Kidney (tissue), 13 donors: ENCODE measurements at regions not wholly inside any gene's neighbourhood (a gene's known extent, or its start where the extent isn't known, plus 50 kb on each side); places are given as distances from the start of the nearest gene placed in this dataset.

Source experiments
- DNase-seq, 5 donors: peaks; one replicate each; pipeline ENCODE4 v3.0.0-alpha.2; 2013 to 2020
- FAIRE-seq: peaks from 2 replicates; lab custom pipeline; 2012; peaks lifted over from hg19 to GRCh38; lab: Jason Lieb, UNC
- H3K27ac ChIP-seq, 2 donors: one replicate each; pipeline ENCODE4 v1.7.0; 2013; ENCODE audit warnings: low read depth in 2 of 2, low read length in 2 of 2, inconsistent platforms in 1 of 2
- H3K27me3 ChIP-seq: one replicate; pipeline ENCODE4 v1.7.1; 2013; ENCODE audit warnings: low read length, inconsistent platforms; ENCODE audit not compliant: control insufficient read depth, insufficient read depth
- H3K36me3 ChIP-seq, 3 donors: one replicate each; pipeline versions ENCODE4 v1.7.0 to v1.7.1; 2013; ENCODE audit warnings: low read length in 3 of 3, control low read depth in 1 of 3, inconsistent platforms in 1 of 3; ENCODE audit not compliant: insufficient read depth in 3 of 3, control insufficient read depth in 2 of 3
- H3K4me1 ChIP-seq, 3 donors: one replicate each; pipeline versions ENCODE4 v1.7.0 to v1.7.1; 2013; ENCODE audit warnings: low read length in 3 of 3, inconsistent platforms in 1 of 3, low read depth in 1 of 3; ENCODE audit not compliant: control insufficient read depth in 2 of 3, insufficient read depth in 2 of 3
- H3K4me3 ChIP-seq, 3 donors: one replicate each; pipeline versions ENCODE4 v1.7.0 to v1.8.1; 2013; ENCODE audit warnings: low read length in 3 of 3, control low read depth in 1 of 3, inconsistent platforms in 1 of 3
- H3K9ac ChIP-seq, 3 donors: one replicate each; pipeline versions ENCODE4 v1.7.0 to v1.7.1; 2013; ENCODE audit warnings: low read length in 3 of 3, control low read depth in 1 of 3, inconsistent platforms in 1 of 3
- H3K9me3 ChIP-seq, 3 donors: one replicate each; pipeline versions ENCODE4 v1.7.0 to v1.7.1; 2013; ENCODE audit warnings: low read length in 3 of 3, control low read depth in 1 of 3, inconsistent platforms in 1 of 3; ENCODE audit not compliant: control insufficient read depth in 2 of 3, insufficient read depth in 1 of 3
- intact Hi-C: fragments of 100-400 bp; cut with DNase I; formaldehyde crosslinking; loops from one replicate; pipeline ENCODE4 v1.11.1; 2022
- TF ChIP-seq, protein P1 (sequence below): IDR thresholded peaks from 3 replicates; pipeline ENCODE4 v1.5.1; 2012; ENCODE audit warnings: mild to moderate bottlenecking, moderate library complexity, borderline replicate concordance; ENCODE audit not compliant: insufficient read depth; ENCODE audit errors: extremely low read depth
- donor health status: control.
- donor health status: control.
- donor health status: control.
- donor health status: control.
- donor health status: control.
- donor health status: DM: yes; HTN: yes; CAD: no.
- donor health status: Normal renal cell carcinoma (clear cell type).

DNA sequence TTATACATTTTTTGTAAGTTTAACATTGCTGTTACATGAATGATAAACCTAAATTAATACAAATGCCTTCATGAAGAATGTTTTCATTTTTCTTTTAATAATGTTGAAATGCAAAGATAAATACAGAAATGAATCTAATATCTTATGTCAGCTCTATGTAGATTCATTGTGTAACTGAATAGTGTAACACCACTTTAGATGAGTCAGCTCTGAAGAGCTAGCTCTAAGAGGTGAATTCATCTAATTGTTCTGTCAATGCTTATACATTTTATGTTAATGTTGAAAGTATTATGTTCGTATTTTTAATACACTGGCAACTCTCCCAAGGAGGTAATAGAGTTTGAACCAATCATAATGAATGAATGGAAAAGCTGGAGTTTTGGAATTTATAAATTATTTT is 146.9 kb upstream of the FMR1 start:
- no peak overlapping the region for H3K27ac ChIP-seq
- no peaks in the 10 kb centered on the region for H3K9me3 ChIP-seq
- H3K4me3 ChIP-seq, result no peak overlapping the region
- no peaks in the 10 kb centered on the region for H3K36me3 ChIP-seq
- H3K9ac ChIP-seq, result no peak overlapping the region
- H3K27me3 ChIP-seq, result no peaks in the 10 kb centered on the region
- DNase-seq, result no peak
- TF ChIP-seq, protein P1, sequence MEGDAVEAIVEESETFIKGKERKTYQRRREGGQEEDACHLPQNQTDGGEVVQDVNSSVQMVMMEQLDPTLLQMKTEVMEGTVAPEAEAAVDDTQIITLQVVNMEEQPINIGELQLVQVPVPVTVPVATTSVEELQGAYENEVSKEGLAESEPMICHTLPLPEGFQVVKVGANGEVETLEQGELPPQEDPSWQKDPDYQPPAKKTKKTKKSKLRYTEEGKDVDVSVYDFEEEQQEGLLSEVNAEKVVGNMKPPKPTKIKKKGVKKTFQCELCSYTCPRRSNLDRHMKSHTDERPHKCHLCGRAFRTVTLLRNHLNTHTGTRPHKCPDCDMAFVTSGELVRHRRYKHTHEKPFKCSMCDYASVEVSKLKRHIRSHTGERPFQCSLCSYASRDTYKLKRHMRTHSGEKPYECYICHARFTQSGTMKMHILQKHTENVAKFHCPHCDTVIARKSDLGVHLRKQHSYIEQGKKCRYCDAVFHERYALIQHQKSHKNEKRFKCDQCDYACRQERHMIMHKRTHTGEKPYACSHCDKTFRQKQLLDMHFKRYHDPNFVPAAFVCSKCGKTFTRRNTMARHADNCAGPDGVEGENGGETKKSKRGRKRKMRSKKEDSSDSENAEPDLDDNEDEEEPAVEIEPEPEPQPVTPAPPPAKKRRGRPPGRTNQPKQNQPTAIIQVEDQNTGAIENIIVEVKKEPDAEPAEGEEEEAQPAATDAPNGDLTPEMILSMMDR, result no peak
- FAIRE-seq, result peak; percentile 64
- no peaks in the 10 kb centered on the region for H3K4me1 ChIP-seq
- intact Hi-C loops, result no loop called here

DNA sequence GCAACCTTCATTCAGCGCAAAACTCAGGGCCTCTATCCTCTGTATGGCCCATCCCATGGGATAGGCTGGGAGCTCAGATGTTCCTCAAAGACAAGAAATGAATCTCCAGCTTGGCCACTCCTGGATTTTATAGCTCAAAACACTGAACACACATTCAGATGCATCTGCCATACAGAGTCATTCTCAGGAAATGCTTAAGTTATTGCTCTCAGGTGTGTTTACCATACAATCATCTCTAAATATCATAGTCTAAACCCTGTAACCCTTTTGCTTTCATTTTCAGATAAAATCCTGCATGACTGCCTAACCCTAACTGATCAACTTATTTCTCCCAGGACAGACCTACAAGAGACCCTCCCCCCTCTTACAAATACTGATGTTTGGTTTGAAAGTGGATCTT is 140.9 kb upstream of the FMR1 start:
- TF ChIP-seq, protein P1, result no peak
- no peak for FAIRE-seq
- no peaks in the 10 kb centered on the region for H3K9me3 ChIP-seq
- H3K9ac ChIP-seq, result no peak overlapping the region
- no peaks in the 10 kb centered on the region for H3K4me1 ChIP-seq
- no peaks in the 10 kb centered on the region for H3K27me3 ChIP-seq
- H3K4me3 ChIP-seq, result no peak overlapping the region
- H3K36me3 ChIP-seq, result no peaks in the 10 kb centered on the region
- DNase-seq, result no peak
- no peak overlapping the region for H3K27ac ChIP-seq
- intact Hi-C loops, result no loop called here

DNA sequence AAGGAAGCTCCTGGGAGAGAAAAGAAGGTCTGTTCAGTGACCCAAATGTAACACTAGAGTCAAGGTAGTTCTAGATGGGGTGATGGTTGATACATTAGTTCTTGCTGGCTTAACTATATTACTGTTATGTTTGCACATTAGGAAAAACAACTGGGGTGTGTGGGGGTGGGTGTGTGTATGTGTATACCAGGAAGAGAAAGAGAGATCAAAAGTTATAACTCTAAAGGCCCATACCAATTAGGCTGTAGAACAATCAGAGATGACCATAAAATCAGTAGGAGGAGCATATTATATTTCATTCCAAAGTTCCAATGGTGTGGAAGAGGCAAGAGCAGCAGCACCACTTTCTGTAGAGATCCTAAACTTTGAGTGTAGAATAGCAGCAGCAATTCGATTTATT is 134.7 kb upstream of the FMR1 start:
- Histone ChIP-seq H3K27me3 (no peaks in the 10 kb centered on the region), H3K36me3 (no peaks in the 10 kb centered on the region), H3K4me1 (no peaks in the 10 kb centered on the region), H3K9me3 (no peaks in the 10 kb centered on the region), H3K9ac (no peak overlapping the region), H3K27ac (no peak overlapping the region), H3K4me3 (no peak overlapping the region)
- DNase-seq, result no peak
- FAIRE-seq, result no peak
- intact Hi-C loops, result no loop called here
- TF ChIP-seq, protein P1, result no peak

DNA sequence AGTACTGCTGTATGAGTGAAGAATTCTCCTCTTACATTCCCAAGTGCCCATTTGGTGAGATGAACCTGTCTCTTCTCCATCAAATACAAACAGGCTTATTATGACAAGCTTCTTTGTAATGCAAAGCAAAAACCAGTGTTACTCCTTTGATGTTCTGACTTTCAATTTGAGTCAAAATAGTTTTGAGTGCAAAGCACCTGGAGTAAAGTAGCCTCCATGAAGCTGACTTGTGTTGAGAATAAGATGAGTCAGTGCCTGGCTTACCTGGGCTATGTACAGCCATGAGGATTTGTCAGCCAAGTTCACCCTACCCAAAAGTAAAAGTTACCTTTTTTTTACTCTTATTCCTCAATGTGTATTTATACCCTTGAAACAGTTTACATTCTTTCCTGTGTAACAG is 132.5 kb upstream of the FMR1 start:
- no peaks in the 10 kb centered on the region for H3K4me1 ChIP-seq
- FAIRE-seq, result no peak
- intact Hi-C loops, result no loop called here
- no peaks in the 10 kb centered on the region for H3K27me3 ChIP-seq
- H3K4me3 ChIP-seq, result no peak overlapping the region
- no peaks in the 10 kb centered on the region for H3K36me3 ChIP-seq
- no peak overlapping the region for H3K27ac ChIP-seq
- no peak for DNase-seq
- no peak overlapping the region for H3K9ac ChIP-seq
- TF ChIP-seq, protein P1, result no peak
- H3K9me3 ChIP-seq, result no peaks in the 10 kb centered on the region
